22Rv1 (cell line): ENCODE measurements at regions not wholly inside any gene's neighbourhood (a gene's known extent, or its start where the extent isn't known, plus 50 kb on each side); places are given as distances from the start of the nearest gene placed in this dataset.
"Not testable (repeated sequence)": the region's sequence is repeated elsewhere in the genome, so short reads cannot be mapped to it uniquely, and the experiment has no call there.

Source experiments
- ZFX ChIP-seq: fragments of 450-650 bp; IDR thresholded peaks from 2 replicates; pipeline ENCODE4 v1.6.1; 2017; ENCODE audit warnings: antibody characterized with exemption, borderline replicate concordance
- TF ChIP-seq, protein P1 (sequence below): fragments of 450-650 bp; IDR thresholded peaks from 2 replicates; pipeline ENCODE4 v1.5.1; 2017; ENCODE audit warnings: mild to moderate bottlenecking

DNA sequence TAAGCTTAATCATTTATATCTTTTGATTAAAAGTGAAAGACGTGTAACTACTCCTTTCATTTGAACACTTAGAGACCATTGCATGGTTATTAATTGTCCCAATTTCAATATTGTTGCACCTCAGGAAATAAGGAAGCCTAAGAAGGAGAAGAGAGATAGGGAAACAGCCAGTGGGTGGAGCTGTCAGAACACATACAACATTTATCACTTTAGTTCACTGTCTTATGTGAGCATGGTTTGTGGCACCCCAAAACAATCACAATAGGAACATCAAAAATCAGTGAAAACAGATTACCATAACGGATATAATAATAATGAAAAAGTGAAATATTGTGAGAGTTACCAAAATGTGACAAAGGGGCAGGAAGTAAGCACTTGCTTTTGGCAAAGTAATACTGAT lies 689.9 kb downstream of the TTLL7 start:
- TF ChIP-seq, protein P1, sequence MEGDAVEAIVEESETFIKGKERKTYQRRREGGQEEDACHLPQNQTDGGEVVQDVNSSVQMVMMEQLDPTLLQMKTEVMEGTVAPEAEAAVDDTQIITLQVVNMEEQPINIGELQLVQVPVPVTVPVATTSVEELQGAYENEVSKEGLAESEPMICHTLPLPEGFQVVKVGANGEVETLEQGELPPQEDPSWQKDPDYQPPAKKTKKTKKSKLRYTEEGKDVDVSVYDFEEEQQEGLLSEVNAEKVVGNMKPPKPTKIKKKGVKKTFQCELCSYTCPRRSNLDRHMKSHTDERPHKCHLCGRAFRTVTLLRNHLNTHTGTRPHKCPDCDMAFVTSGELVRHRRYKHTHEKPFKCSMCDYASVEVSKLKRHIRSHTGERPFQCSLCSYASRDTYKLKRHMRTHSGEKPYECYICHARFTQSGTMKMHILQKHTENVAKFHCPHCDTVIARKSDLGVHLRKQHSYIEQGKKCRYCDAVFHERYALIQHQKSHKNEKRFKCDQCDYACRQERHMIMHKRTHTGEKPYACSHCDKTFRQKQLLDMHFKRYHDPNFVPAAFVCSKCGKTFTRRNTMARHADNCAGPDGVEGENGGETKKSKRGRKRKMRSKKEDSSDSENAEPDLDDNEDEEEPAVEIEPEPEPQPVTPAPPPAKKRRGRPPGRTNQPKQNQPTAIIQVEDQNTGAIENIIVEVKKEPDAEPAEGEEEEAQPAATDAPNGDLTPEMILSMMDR: not testable (repeated sequence)
- TF ChIP-seq ZFX: not testable (repeated sequence)
